ENCODE measurements at regions not wholly inside any gene's neighbourhood (a gene's known extent, or its start where the extent isn't known, plus 50 kb on each side); places are given as distances from the start of the nearest gene placed in this dataset.

DNA sequence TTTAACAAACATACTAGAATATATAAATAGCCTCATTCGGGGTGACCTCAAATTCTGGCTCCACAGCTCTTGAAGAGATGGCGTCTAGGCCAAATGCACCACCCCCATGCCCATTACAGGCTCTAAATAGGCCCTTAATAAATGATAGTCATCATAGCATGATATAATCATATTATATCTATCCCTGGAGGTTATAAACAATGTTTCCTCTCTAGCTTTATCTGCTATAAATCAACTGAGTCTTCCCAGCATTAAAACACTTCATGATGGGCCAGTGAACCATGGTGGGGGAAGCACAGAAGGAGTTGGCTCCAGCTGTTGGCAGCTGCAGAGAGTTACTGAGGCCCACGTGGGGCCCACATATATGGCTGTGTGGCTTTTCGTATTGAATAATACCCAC is 214.9 kb upstream of the MPHOSPH6 start (continued):
- TF ChIP-seq, protein P1, sequence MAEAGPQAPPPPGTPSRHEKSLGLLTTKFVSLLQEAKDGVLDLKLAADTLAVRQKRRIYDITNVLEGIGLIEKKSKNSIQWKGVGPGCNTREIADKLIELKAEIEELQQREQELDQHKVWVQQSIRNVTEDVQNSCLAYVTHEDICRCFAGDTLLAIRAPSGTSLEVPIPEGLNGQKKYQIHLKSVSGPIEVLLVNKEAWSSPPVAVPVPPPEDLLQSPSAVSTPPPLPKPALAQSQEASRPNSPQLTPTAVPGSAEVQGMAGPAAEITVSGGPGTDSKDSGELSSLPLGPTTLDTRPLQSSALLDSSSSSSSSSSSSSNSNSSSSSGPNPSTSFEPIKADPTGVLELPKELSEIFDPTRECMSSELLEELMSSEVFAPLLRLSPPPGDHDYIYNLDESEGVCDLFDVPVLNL (IDR thresholded peaks at IDR 0.05; ENCODE audit: low read depth, low read length): no peak
- TF ChIP-seq, protein P2, sequence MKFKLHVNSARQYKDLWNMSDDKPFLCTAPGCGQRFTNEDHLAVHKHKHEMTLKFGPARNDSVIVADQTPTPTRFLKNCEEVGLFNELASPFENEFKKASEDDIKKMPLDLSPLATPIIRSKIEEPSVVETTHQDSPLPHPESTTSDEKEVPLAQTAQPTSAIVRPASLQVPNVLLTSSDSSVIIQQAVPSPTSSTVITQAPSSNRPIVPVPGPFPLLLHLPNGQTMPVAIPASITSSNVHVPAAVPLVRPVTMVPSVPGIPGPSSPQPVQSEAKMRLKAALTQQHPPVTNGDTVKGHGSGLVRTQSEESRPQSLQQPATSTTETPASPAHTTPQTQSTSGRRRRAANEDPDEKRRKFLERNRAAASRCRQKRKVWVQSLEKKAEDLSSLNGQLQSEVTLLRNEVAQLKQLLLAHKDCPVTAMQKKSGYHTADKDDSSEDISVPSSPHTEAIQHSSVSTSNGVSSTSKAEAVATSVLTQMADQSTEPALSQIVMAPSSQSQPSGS (IDR thresholded peaks at IDR 0.05; ENCODE audit: low read length): no peak
- TF ChIP-seq, protein P3, sequence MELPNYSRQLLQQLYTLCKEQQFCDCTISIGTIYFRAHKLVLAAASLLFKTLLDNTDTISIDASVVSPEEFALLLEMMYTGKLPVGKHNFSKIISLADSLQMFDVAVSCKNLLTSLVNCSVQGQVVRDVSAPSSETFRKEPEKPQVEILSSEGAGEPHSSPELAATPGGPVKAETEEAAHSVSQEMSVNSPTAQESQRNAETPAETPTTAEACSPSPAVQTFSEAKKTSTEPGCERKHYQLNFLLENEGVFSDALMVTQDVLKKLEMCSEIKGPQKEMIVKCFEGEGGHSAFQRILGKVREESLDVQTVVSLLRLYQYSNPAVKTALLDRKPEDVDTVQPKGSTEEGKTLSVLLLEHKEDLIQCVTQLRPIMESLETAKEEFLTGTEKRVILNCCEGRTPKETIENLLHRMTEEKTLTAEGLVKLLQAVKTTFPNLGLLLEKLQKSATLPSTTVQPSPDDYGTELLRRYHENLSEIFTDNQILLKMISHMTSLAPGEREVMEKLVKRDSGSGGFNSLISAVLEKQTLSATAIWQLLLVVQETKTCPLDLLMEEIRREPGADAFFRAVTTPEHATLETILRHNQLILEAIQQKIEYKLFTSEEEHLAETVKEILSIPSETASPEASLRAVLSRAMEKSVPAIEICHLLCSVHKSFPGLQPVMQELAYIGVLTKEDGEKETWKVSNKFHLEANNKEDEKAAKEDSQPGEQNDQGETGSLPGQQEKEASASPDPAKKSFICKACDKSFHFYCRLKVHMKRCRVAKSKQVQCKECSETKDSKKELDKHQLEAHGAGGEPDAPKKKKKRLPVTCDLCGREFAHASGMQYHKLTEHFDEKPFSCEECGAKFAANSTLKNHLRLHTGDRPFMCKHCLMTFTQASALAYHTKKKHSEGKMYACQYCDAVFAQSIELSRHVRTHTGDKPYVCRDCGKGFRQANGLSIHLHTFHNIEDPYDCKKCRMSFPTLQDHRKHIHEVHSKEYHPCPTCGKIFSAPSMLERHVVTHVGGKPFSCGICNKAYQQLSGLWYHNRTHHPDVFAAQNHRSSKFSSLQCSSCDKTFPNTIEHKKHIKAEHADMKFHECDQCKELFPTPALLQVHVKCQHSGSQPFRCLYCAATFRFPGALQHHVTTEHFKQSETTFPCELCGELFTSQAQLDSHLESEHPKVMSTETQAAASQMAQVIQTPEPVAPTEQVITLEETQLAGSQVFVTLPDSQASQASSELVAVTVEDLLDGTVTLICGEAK (IDR thresholded peaks at IDR 0.05; ENCODE audit: borderline replicate concordance): no peak

DNA sequence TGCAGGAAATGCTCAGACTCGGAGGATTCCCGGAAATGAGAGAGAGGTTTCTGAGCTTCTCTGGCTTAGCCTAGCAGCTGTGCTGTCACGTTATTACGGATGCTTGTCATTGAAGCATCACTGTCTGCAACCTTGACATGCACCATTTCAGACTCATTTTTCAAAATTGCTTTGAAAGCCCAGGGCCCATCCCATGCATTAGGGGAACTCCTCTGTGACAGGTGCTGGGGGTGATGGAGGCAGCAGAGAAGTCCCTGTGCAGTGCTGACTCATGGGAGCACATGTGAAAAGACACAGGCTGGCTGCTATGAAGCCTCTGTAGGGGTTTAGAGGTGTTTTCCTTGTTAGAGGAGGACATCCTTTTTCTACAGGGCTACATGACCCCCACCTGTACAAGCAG is 214.0 kb upstream of the MPHOSPH6 start:
- no peak for FAIRE-seq
- no peak for DNase-seq (ENCODE audit: low read depth, low spot score)
- Histone ChIP-seq H3K27ac (ENCODE audit: control insufficient read depth, insufficient read depth) (no peak overlapping the region), H3K4me3 (no peak overlapping the region), H3K36me3 (ENCODE audit: control insufficient read depth in 2 of 2, insufficient read depth in 2 of 2, low read length in 1 of 2) (no peaks in the 10 kb centered on the region), H4K20me1 (ENCODE audit: control insufficient read depth, insufficient read depth) (no peaks in the 10 kb centered on the region), H3K4me2 (ENCODE audit: control insufficient read depth, insufficient read depth) (no peak overlapping the region), H2AFZ (ENCODE audit: control insufficient read depth, low read depth, low read length) (no peak overlapping the region; the same call in 1 of the 2 replicates), H3K79me2 (ENCODE audit: control insufficient read depth, insufficient read depth, low read length) (no peaks in the 10 kb centered on the region), H3K9ac (ENCODE audit: control insufficient read depth, insufficient read depth, low read length) (no peak overlapping the region), H3K9me3 (replicated peaks; ENCODE audit: control insufficient read depth, insufficient read depth, low read length) (no peaks in the 10 kb centered on the region), H3K4me1 (ENCODE audit: control insufficient read depth, insufficient read depth, low read length) (no peaks in the 10 kb centered on the region), H3K27me3 (replicated peaks in 1 of 2; ENCODE audit: control insufficient read depth in 2 of 2, insufficient read depth in 2 of 2, low read length in 1 of 2) (no peaks in the 10 kb centered on the region; a peak in 1 of 4 replicates)
- in situ Hi-C loops (cut with MboI): no loop called here
- ChIA-PET CTCF (interaction anchor here (0.6 kb wide), 1 partner anchor 398 kb away, joined by 3 read pairs; no protein-coding TSS in a partner anchor), POLR2A (no interaction called here), RAD21 (ENCODE audit: unreplicated experiment) (no interaction called here), SMC1A (ENCODE audit: uncharacterized antibody, unreplicated experiment) (no interaction called here)
- intact Hi-C loops (cut with micrococcal nuclease; ENCODE audit: unreplicated experiment): no loop called here
- no TSS peak for BruUV-seq (replicated peaks)
- WGBS (ENCODE audit: insufficient coverage, insufficient replicate concordance, low lambda C conversion rate, missing lambda C conversion rate): 2% methylated on average over 4 of the region's 4 CpGs
- ATAC-seq: peak; percentile 74
- TF ChIP-seq, protein P4, sequence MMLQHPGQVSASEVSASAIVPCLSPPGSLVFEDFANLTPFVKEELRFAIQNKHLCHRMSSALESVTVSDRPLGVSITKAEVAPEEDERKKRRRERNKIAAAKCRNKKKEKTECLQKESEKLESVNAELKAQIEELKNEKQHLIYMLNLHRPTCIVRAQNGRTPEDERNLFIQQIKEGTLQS (IDR thresholded peaks at IDR 0.05; ENCODE audit: borderline replicate concordance, extremely low read depth, low read depth, low read length): no peak
- 0 out of 2 replicates have a peak, but pooled peaks have one; percentile 43 for TF ChIP-seq CREB1 (IDR thresholded peaks at IDR 0.05; ENCODE audit: low read depth)
- no peak for TF ChIP-seq MTA3 (IDR thresholded peaks at IDR 0.05; ENCODE audit: borderline replicate concordance, low read length)
- TF ChIP-seq CREM (IDR thresholded peaks at IDR 0.05; ENCODE audit: low read depth): 0 out of 2 replicates have a peak, but pooled peaks have one; percentile 30

Data from GM12878 (cell line).